OCI-LY3 (cell line): ENCODE measurements at regions not wholly inside any gene's neighbourhood (a gene's known extent, or its start where the extent isn't known, plus 50 kb on each side); places are given as distances from the start of the nearest gene placed in this dataset.

Experiments used
- H2AFZ ChIP-seq: fragments of 200-600, 300-600 bp; shearing (Covaris generic); 2 replicates; pipeline ENCODE4 v1.6.0; 2014; ENCODE audit warnings: antibody characterized with exemption, low read depth, low read length
- H3K27ac ChIP-seq: fragments of 200-600, 300-600 bp; sonication (generic); 2 replicates; pipeline ENCODE4 v1.5.1; 2014; ENCODE audit warnings: mild to moderate bottlenecking, low read length, moderate library complexity, mixed read lengths
- H3K27me3 ChIP-seq: fragments of 200-600, 300-600 bp; sonication (generic); 2 replicates; pipeline ENCODE4 v1.6.1; 2014; ENCODE audit warnings: low read depth, low read length, mixed read lengths
- H3K36me3 ChIP-seq: fragments of 200-600, 300-600 bp; sonication (generic); replicated peaks from 2 replicates; pipeline ENCODE3; 2014; ENCODE audit warnings: low read depth, low read length, mixed read lengths
- H3K4me1 ChIP-seq: fragments of 300-600, 200-600 bp; sonication (generic); 2 replicates; pipeline ENCODE4 v1.6.1; 2014; ENCODE audit warnings: low read length, mixed read lengths
- H3K4me2 ChIP-seq: fragments of 200-600, 300-600 bp; sonication (generic); 2 replicates; pipeline ENCODE4 v1.6.1; 2014; ENCODE audit warnings: low read length, mixed read lengths
- H3K4me3 ChIP-seq: fragments of 300-600, 200-600 bp; sonication (generic); 2 replicates; pipeline ENCODE4 v1.5.1; 2014; ENCODE audit warnings: antibody characterized with exemption, mild to moderate bottlenecking, low read length, moderate library complexity
- H3K79me2 ChIP-seq: fragments of 300-600, 200-600 bp; shearing (Covaris generic); 2 replicates; pipeline ENCODE4 v1.6.1; 2014; ENCODE audit warnings: mild to moderate bottlenecking, low read length, mixed read lengths
- H3K9ac ChIP-seq: fragments of 300-600, 200-600 bp; shearing (Covaris generic); 2 replicates; pipeline ENCODE4 v1.6.0; 2014; ENCODE audit warnings: mild to moderate bottlenecking, low read length, moderate library complexity
- H3K9me3 ChIP-seq: fragments of 200-600, 300-600 bp; shearing (Covaris generic); 2 replicates; pipeline ENCODE4 v1.6.1; 2014; ENCODE audit warnings: low read length, mixed read lengths; ENCODE audit not compliant: insufficient read depth
- H4K20me1 ChIP-seq: fragments of 200-600, 300-600 bp; sonication (generic); 2 replicates; pipeline ENCODE4 v1.6.1; 2016; ENCODE audit warnings: low read length, mixed read lengths; ENCODE audit not compliant: insufficient read depth
- EZH2phosphoT487 ChIP-seq: fragments of 200-600 bp; shearing (Covaris generic); IDR thresholded peaks from 2 replicates; pipeline ENCODE4 v1.6.1; 2018; ENCODE audit warnings: antibody characterized with exemption, mixed run types, low read depth
- TF ChIP-seq, protein P1 (sequence below): fragments of 200-600, 300-600 bp; sonication (generic); IDR thresholded peaks from 2 replicates; pipeline ENCODE4 v1.5.1; 2014; ENCODE audit warnings: antibody characterized with exemption, low read length, low read depth

GRCh38 chr3:31193429-31193828 is 299.0 kb upstream of the GADL1 start:
- Histone ChIP-seq H3K27ac (no peak overlapping the region), H3K79me2 (no peaks in the 10 kb centered on the region), H4K20me1 (no peaks in the 10 kb centered on the region), H3K4me3 (no peak overlapping the region), H3K4me2 (no peak overlapping the region), H3K4me1 (no peaks in the 10 kb centered on the region), H3K36me3 (no peaks in the 10 kb centered on the region), H3K9me3 (no peaks in the 10 kb centered on the region), H3K9ac (no peak overlapping the region), H3K27me3 (no peaks in the 10 kb centered on the region), H2AFZ (no peak overlapping the region)
- TF ChIP-seq EZH2phosphoT487, result no peak
- TF ChIP-seq, protein P1, sequence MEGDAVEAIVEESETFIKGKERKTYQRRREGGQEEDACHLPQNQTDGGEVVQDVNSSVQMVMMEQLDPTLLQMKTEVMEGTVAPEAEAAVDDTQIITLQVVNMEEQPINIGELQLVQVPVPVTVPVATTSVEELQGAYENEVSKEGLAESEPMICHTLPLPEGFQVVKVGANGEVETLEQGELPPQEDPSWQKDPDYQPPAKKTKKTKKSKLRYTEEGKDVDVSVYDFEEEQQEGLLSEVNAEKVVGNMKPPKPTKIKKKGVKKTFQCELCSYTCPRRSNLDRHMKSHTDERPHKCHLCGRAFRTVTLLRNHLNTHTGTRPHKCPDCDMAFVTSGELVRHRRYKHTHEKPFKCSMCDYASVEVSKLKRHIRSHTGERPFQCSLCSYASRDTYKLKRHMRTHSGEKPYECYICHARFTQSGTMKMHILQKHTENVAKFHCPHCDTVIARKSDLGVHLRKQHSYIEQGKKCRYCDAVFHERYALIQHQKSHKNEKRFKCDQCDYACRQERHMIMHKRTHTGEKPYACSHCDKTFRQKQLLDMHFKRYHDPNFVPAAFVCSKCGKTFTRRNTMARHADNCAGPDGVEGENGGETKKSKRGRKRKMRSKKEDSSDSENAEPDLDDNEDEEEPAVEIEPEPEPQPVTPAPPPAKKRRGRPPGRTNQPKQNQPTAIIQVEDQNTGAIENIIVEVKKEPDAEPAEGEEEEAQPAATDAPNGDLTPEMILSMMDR, result no peak

DNA sequence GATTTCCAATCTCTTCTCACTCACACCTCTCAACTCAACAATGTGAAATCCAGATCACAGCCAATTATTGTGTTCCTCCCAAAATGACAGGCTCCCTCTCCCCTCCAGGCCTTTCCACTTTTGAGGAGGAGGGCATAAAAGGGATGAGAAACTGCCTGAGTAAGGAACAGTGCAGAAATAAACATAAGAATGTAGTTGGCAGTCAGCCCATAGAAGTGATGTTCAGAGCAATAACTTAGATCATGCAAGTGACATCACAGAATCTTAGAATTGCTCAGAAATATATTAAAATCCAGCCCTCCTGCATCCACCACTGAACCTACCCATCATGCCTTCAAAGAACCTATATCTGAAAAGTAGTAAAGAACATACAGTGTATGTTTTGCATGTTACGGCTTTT is 299.4 kb upstream of the GADL1 start:
- Histone ChIP-seq H3K36me3 (no peaks in the 10 kb centered on the region), H3K27me3 (no peaks in the 10 kb centered on the region), H2AFZ (no peak overlapping the region), H3K9me3 (no peaks in the 10 kb centered on the region), H3K9ac (no peak overlapping the region), H4K20me1 (no peaks in the 10 kb centered on the region), H3K27ac (no peak overlapping the region), H3K4me1 (no peaks in the 10 kb centered on the region), H3K4me3 (no peak overlapping the region), H3K4me2 (no peak overlapping the region), H3K79me2 (no peaks in the 10 kb centered on the region)
- TF ChIP-seq EZH2phosphoT487, result no peak
- TF ChIP-seq, protein P1, result no peak

DNA sequence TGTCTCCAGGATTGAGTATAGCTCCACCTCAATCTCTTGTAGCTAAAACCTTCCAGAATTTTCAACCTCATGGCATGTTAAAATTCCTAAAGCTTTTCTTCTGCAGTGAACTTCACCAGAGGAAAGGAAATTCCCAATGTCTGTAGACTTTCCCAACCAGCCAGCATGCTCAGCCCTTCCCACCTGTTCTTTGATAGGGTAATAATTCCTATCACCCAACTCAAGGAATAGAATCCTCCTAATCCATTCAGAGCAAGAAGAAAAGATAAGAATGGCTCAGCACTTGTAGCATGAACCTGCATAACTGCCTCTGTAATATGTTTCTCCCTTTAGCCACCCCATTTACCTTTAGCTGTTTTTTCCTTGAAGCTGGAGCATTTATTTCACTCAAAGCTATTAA is 301.8 kb upstream of the GADL1 start:
- Histone ChIP-seq H3K4me3 (no peak overlapping the region), H3K27ac (no peak overlapping the region), H3K9me3 (no peaks in the 10 kb centered on the region), H3K4me2 (no peak overlapping the region), H3K36me3 (no peaks in the 10 kb centered on the region), H3K27me3 (no peaks in the 10 kb centered on the region), H4K20me1 (no peaks in the 10 kb centered on the region), H2AFZ (no peak overlapping the region), H3K9ac (no peak overlapping the region), H3K4me1 (peaks cover 4% of the 10 kb centered on the region; the same call in 1 of the 2 replicates), H3K79me2 (no peaks in the 10 kb centered on the region)
- TF ChIP-seq, protein P1, result no peak
- no peak for TF ChIP-seq EZH2phosphoT487

DNA sequence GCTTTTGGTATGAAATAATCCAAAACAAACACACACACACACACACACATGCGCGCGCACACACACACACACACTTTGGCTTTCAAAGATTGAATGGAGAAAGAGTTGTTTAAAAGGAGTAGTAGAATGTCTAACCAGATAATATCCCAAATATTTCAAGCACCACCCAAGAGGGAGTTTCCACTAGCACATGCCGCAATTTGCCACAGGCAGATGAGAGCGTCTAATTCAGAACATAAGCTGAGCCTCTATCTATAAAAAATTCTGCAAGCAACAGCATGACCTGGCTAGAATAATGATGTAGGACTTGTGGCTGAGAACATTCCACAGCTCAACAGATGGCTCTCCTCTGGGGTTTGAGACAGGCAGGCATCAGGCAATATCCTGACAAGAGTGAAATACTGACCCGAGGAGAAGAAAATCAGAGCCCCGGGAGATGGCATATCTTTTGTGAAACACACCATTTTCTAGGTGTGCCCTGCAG is 302.5 kb upstream of the GADL1 start:
- H3K36me3 ChIP-seq, result no peaks in the 10 kb centered on the region
- no peak overlapping the region for H3K9ac ChIP-seq
- H3K4me1 ChIP-seq, result peaks cover 4% of the 10 kb centered on the region; the same call in 1 of the 2 replicates
- no peak overlapping the region for H2AFZ ChIP-seq
- H3K27ac ChIP-seq, result no peak overlapping the region
- no peak overlapping the region for H3K4me3 ChIP-seq
- H3K79me2 ChIP-seq, result no peaks in the 10 kb centered on the region
- H3K4me2 ChIP-seq, result no peak overlapping the region
- TF ChIP-seq, protein P1, result no peak
- no peak for TF ChIP-seq EZH2phosphoT487
- H3K27me3 ChIP-seq, result no peaks in the 10 kb centered on the region
- H3K9me3 ChIP-seq, result no peaks in the 10 kb centered on the region
- H4K20me1 ChIP-seq, result no peaks in the 10 kb centered on the region
